IMR-90 (cell line): ENCODE measurements at regions not wholly inside any gene's neighbourhood (a gene's known extent, or its start where the extent isn't known, plus 50 kb on each side); places are given as distances from the start of the nearest gene placed in this dataset.

ENCODE experiments used
- ATAC-seq: fragments of 200-7000 bp; cut with Tn5 transposase; 2 replicates; pipeline ENCODE4 v1.9.1; 2020; ENCODE audit warnings: low read depth, mild to moderate bottlenecking, moderate library complexity
- BruUV-seq: library from RNA; stranded (reverse); fragments of 400-500 nt; replicated peaks from 2 replicates; lab custom pipeline; 2021; lab: Mats Ljungman, UMichigan
- CTCF ChIA-PET: fragments of 300-600 bp; formaldehyde crosslinking; extraction: SDS; loops from one replicate; lab custom pipeline; 2021; ENCODE audit warnings: antibody characterized with exemption; lab: Yijun Ruan, JAX
- POLR2A ChIA-PET: fragments of 300-600 bp; sonication (Branson Sonifier 250); formaldehyde crosslinking; loops from one replicate; lab custom pipeline; 2022; ENCODE audit warnings: antibody characterized with exemption; ENCODE audit not compliant: unreplicated experiment; lab: Charles Lee
- DNase-seq: peaks from one replicate; pipeline ENCODE4 v3.0.0; 2013
- H2AFZ ChIP-seq: replicated peaks from 2 replicates; pipeline ENCODE3; 2013; ENCODE audit warnings: low read length, mild to moderate bottlenecking; ENCODE audit not compliant: poor library complexity
- H2AK5ac ChIP-seq: 2 replicates; pipeline ENCODE4 v1.6.1; 2013; ENCODE audit warnings: low read depth, low read length, inconsistent platforms
- H2AK9ac ChIP-seq: replicated peaks from 2 replicates; pipeline ENCODE3; 2013; ENCODE audit warnings: mild to moderate bottlenecking, low read depth, low read length, moderate library complexity; ENCODE audit not compliant: poor library complexity
- H2BK120ac ChIP-seq: 2 replicates; pipeline ENCODE4 v1.6.1; 2013; ENCODE audit warnings: low read depth, low read length, inconsistent platforms
- H2BK15ac ChIP-seq: 3 replicates; pipeline ENCODE4 v1.6.1; 2013; ENCODE audit warnings: low read depth, low read length, inconsistent platforms
- H2BK20ac ChIP-seq: 2 replicates; pipeline ENCODE4 v1.6.1; 2013; ENCODE audit warnings: low read depth, mild to moderate bottlenecking, inconsistent platforms, low read length, moderate library complexity
- H2BK5ac ChIP-seq: 2 replicates; pipeline ENCODE4 v1.6.1; 2013; ENCODE audit warnings: mild to moderate bottlenecking, low read depth, low read length, inconsistent platforms; ENCODE audit not compliant: poor library complexity, severe bottlenecking
- H3K14ac ChIP-seq: replicated peaks from 2 replicates; pipeline ENCODE4 v1.6.1; 2013; ENCODE audit warnings: low read depth, low read length, inconsistent platforms
- H3K18ac ChIP-seq: 2 replicates; pipeline ENCODE4 v1.6.1; 2013; ENCODE audit warnings: low read depth, low read length, control low read depth
- H3K23ac ChIP-seq: 2 replicates; pipeline ENCODE4 v1.6.1; 2013; ENCODE audit warnings: low read depth, low read length, inconsistent platforms
- H3K27ac ChIP-seq: 2 replicates; pipeline ENCODE4 v1.5.1; 2013; ENCODE audit warnings: mild to moderate bottlenecking, control low read depth, low read length; ENCODE audit not compliant: insufficient read depth
- H3K27me3 ChIP-seq: 2 replicates; pipeline ENCODE4 v1.6.1; 2013; ENCODE audit warnings: low read length; ENCODE audit not compliant: control insufficient read depth, insufficient read depth
- H3K36me3 ChIP-seq: 2 replicates; pipeline ENCODE4 v1.6.1; 2013; ENCODE audit warnings: low read length, mixed read lengths; ENCODE audit not compliant: control insufficient read depth, insufficient read depth
- H3K4ac ChIP-seq: 2 replicates; pipeline ENCODE4 v1.6.1; 2013; ENCODE audit warnings: low read depth, low read length, inconsistent platforms
- H3K4me1 ChIP-seq: 2 replicates; pipeline ENCODE4 v1.6.1; 2013; ENCODE audit warnings: low read length, mixed read lengths; ENCODE audit not compliant: control insufficient read depth, insufficient read depth
- H3K4me2 ChIP-seq: 2 replicates; pipeline ENCODE4 v1.6.1; 2013; ENCODE audit warnings: low read depth, mild to moderate bottlenecking, control low read depth, low read length, moderate library complexity
- H3K4me3 ChIP-seq: 2 replicates; pipeline ENCODE4 v1.5.1; 2013; ENCODE audit warnings: low read depth, mild to moderate bottlenecking, control low read depth, low read length, moderate library complexity; ENCODE audit not compliant: insufficient read depth
- H3K56ac ChIP-seq: 2 replicates; pipeline ENCODE4 v1.6.1; 2013; ENCODE audit warnings: low read length, inconsistent platforms; ENCODE audit not compliant: insufficient read depth; ENCODE audit errors: extremely low read depth
- H3K79me1 ChIP-seq, 2 experiments: 2 replicates each; pipeline ENCODE4 v1.6.1; 2013; ENCODE audit warnings: low read length in 2 of 2, inconsistent platforms in 1 of 2, low read depth in 1 of 2
- H3K9ac ChIP-seq: 2 replicates; pipeline ENCODE4 v1.6.1; 2013; ENCODE audit warnings: low read depth, low read length, control low read depth
- H3K9me1 ChIP-seq: 2 replicates; pipeline ENCODE4 v1.6.1; 2013; ENCODE audit warnings: low read length, inconsistent platforms; ENCODE audit not compliant: insufficient read depth
- H3K9me3 ChIP-seq: 2 replicates; pipeline ENCODE4 v1.6.1; 2013; ENCODE audit warnings: low read length; ENCODE audit not compliant: control insufficient read depth, insufficient read depth
- H4K20me1 ChIP-seq: 2 replicates; pipeline ENCODE4 v1.6.1; 2013; ENCODE audit warnings: low read length, inconsistent platforms; ENCODE audit not compliant: insufficient read depth
- H4K5ac ChIP-seq: 2 replicates; pipeline ENCODE4 v1.6.1; 2013; ENCODE audit warnings: mild to moderate bottlenecking, low read depth, low read length, control low read depth
- H4K8ac ChIP-seq, 2 experiments: 2 replicates each; pipeline ENCODE4 v1.6.1; 2013; ENCODE audit warnings: low read depth in 2 of 2, low read length in 2 of 2, control low read depth in 1 of 2, inconsistent platforms in 1 of 2
- H4K91ac ChIP-seq: 2 replicates; pipeline ENCODE4 v1.6.1; 2013; ENCODE audit warnings: low read depth, low read length, inconsistent platforms; ENCODE audit not compliant: insufficient read depth
- CEBPB ChIP-seq: IDR thresholded peaks from 2 replicates; pipeline ENCODE4 v1.6.1; 2012; ENCODE audit warnings: low read depth, low read length, improper control_type of control experiment
- WGBS, 2 experiments: methylation state at CpG; one replicate each; pipeline versions ENCODE4 v1.1.5 to v1.1.7; 2013; ENCODE audit warnings: missing lambda C conversion rate in 2 of 2; ENCODE audit not compliant: insufficient read length in 1 of 2; ENCODE audit errors: extremely low coverage in 2 of 2; 5-methylcytosine and 5-hydroxymethylcytosine counted together
- dilution Hi-C: fragments of 300-500 bp; cut with HindIII; formaldehyde crosslinking; loops from one replicate; pipeline ENCODE4 v1.14.3; 2018; ENCODE audit warnings: low sequenced_read_pairs; ENCODE audit not compliant: unreplicated experiment
- in situ Hi-C: fragments of 300-500 bp; cut with MboI; formaldehyde crosslinking; loops from 3 replicates; pipeline ENCODE4 v1.14.3; 2019; ENCODE audit warnings: low sequenced_read_pairs, inconsistent platforms, mixed read lengths
- intact Hi-C: fragments of 100-400 bp; cut with micrococcal nuclease; formaldehyde crosslinking; loops from 2 replicates; pipeline ENCODE4 v1.10.0; 2022

DNA sequence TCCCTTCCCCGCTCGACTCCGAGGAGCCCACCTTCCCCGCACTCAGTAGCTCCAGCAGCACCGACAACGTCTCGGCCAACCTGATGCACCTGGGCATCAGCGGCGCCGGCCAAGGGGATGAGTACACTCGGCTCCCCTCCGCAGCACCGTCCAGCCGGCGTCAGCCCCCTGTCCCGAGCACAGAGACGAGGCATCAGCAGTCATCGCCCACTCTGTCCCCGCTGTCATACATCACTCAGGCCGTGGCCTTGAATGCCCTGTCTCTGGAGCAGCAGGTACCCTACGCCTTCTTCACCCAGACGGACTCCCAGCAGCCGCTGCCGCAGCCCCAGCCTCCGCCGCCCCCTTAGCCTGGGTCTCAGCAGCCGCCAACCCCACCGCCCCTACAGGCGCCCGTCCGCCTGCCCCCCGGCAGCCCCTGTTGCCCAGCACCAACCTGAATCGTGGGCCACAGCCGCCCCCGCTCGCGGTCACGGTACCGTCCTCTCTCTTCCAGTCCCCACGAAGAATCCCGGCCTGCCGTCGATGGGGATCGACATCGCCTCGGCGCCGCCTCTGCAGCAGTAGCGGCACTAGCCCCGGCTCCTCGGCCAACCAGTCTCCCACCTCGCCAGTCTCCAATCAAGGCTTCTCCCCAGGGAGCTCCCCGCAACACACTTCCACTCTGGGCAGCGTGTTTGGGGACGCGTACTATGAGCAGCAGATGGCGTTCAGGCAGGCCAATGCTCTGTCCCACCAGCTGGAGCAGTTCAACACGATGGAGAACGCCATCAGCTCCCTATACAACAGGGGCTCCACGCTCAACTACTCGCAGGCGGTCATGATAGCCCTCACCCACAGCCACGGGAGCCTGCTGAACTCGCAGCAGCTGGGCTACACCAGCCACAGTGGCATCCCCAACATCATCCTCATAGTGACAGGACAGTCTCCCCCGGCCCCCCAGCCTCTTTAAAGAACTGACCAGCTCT lies 1195.9 kb upstream of the CHAC2 start:
- 95% methylated on average over 35 of the region's 65 CpGs; no CpG with 5 or more reads in 1 of the 2 experiments for WGBS, 2 experiments

More for the DNA sequence above, 1195.9 kb upstream of the CHAC2 start:
- BruUV-seq = no TSS peak
- POLR2A ChIA-PET = no interaction called here
- no peaks in the 10 kb centered on the region for H3K79me1 ChIP-seq
- H2BK5ac ChIP-seq = no peak overlapping the region
- no peak overlapping the region for H2BK20ac ChIP-seq
- H2AK5ac ChIP-seq = no peak overlapping the region
- H3K9me1 ChIP-seq = no peaks in the 10 kb centered on the region
- H3K56ac ChIP-seq = no peak overlapping the region
- no peak overlapping the region for H2AFZ ChIP-seq
- peaks cover 8% of the 10 kb centered on the region; the same call in 1 of the 2 replicates for H3K9me3 ChIP-seq
- in situ Hi-C loops (no loop called here), dilution Hi-C loops (no loop called here), intact Hi-C loops (no loop called here)
- no peak overlapping the region for H3K4me2 ChIP-seq
- H3K4ac ChIP-seq = no peak overlapping the region
- ATAC-seq = no peak
- H3K9ac ChIP-seq = no peak overlapping the region
- H2BK15ac ChIP-seq = no peak overlapping the region
- no peak overlapping the region for H4K8ac ChIP-seq
- H3K4me3 ChIP-seq = no peak overlapping the region
- TF ChIP-seq CEBPB = no peak
- H3K27ac ChIP-seq = no peak overlapping the region
- H3K4me1 ChIP-seq = no peaks in the 10 kb centered on the region
- no peak overlapping the region for H4K5ac ChIP-seq
- H4K20me1 ChIP-seq = no peaks in the 10 kb centered on the region
- H3K14ac ChIP-seq = no peak overlapping the region
- H2AK9ac ChIP-seq = no peak overlapping the region
- no peak for DNase-seq
- no peaks in the 10 kb centered on the region for H3K27me3 ChIP-seq
- no peaks in the 10 kb centered on the region for H3K36me3 ChIP-seq
- CTCF ChIA-PET = no interaction called here
- no peak overlapping the region for H3K18ac ChIP-seq
- H3K23ac ChIP-seq = no peak overlapping the region
- H4K91ac ChIP-seq = no peak overlapping the region
- H2BK120ac ChIP-seq = no peak overlapping the region
